Prostate gland (tissue), 2 donors: ENCODE measurements at regions not wholly inside any gene's neighbourhood (a gene's known extent, or its start where the extent isn't known, plus 50 kb on each side); places are given as distances from the start of the nearest gene placed in this dataset.

Source experiments
- POLR2A ChIP-seq: fragments of 450-650 bp; IDR thresholded peaks from one replicate; pipeline ENCODE4 v1.6.1; 2016; ENCODE audit warnings: antibody characterized with exemption, mild to moderate bottlenecking
- POLR2AphosphoS5 ChIP-seq: sonication (generic); formaldehyde crosslinking; IDR thresholded peaks from one replicate; pipeline ENCODE4 v1.6.1; 2017; ENCODE audit warnings: antibody characterized with exemption
- TF ChIP-seq, protein P1 (sequence below), 4 experiments: fragments of 200-600 bp in 2 of 4; fragments of 450-650 bp in 2 of 4; sonication (generic) in 2 of 4; IDR thresholded peaks; 1 replicate in 3 of 4; 2 replicates in 1 of 4; pipeline ENCODE4 v1.5.1; 2016 to 2019; ENCODE audit warnings: antibody characterized with exemption in 4 of 4, mild to moderate bottlenecking in 2 of 4, moderate library complexity in 2 of 4

DNA sequence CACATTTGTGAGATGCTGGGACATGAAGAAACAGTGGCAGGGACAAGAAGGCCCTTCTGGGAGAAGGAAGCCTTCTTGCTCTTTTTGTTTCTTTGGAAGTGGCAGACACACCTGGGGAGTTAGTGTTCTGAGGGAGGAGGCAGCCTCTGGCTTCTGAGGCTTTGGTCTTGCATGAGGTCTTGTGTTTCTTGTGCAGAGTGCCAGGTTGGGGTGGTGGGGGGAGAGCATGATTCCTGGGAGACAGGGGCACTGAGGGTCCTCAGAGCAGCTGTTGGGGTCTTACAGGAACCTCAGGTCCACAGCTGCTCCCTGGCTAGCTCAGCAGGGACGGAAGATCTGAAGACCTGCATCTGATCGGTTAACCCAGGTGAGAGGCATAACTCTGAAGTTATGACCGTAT, 167.5 kb upstream of the ZNF536 start:
- TF ChIP-seq, protein P1, sequence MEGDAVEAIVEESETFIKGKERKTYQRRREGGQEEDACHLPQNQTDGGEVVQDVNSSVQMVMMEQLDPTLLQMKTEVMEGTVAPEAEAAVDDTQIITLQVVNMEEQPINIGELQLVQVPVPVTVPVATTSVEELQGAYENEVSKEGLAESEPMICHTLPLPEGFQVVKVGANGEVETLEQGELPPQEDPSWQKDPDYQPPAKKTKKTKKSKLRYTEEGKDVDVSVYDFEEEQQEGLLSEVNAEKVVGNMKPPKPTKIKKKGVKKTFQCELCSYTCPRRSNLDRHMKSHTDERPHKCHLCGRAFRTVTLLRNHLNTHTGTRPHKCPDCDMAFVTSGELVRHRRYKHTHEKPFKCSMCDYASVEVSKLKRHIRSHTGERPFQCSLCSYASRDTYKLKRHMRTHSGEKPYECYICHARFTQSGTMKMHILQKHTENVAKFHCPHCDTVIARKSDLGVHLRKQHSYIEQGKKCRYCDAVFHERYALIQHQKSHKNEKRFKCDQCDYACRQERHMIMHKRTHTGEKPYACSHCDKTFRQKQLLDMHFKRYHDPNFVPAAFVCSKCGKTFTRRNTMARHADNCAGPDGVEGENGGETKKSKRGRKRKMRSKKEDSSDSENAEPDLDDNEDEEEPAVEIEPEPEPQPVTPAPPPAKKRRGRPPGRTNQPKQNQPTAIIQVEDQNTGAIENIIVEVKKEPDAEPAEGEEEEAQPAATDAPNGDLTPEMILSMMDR (IDR thresholded peaks at IDR 0.05) = no peak
- TF ChIP-seq POLR2A (no peak), POLR2AphosphoS5 (no peak)
